NOMO-1 treated with DMSO at 0.1 percent for 48 hours (cell line): ENCODE measurements at regions not wholly inside any gene's neighbourhood (a gene's known extent, or its start where the extent isn't known, plus 50 kb on each side); places are given as distances from the start of the nearest gene placed in this dataset.

ENCODE experiments used
- DNase-seq: peaks from one replicate; lab custom pipeline; 2025; ENCODE audit not compliant: unreplicated experiment; lab: John Stamatoyannopoulos, UW

GRCh38 chr20:11200423-11200822 is 526.6 kb upstream of the JAG1 start:
- DNase-seq, result no peak

GRCh38 chr20:11204926-11205768 is 531.3 kb upstream of the JAG1 start:
- DNase-seq, result peak; percentile 75

GRCh38 chr20:11205769-11206362 is 532.1 kb upstream of the JAG1 start:
- no peak for DNase-seq

- DNase-seq, result no peak
Observed at GRCh38 chr20:11207749-11208502, 534.1 kb upstream of the JAG1 start.

- DNase-seq, result no peak
Observed at GRCh38 chr20:11210611-11211010, 536.8 kb upstream of the JAG1 start.

- no peak for DNase-seq
Observed at GRCh38 chr20:11212272-11212671, 538.5 kb upstream of the JAG1 start.

- no peak for DNase-seq
Observed at GRCh38 chr20:11212902-11213301, 539.1 kb upstream of the JAG1 start.

GRCh38 chr20:11214256-11214840 is 540.5 kb upstream of the JAG1 start:
- no peak for DNase-seq

- DNase-seq, result no peak
Observed at GRCh38 chr20:11216451-11217314, 542.9 kb upstream of the JAG1 start.

- peak; percentile 76 for DNase-seq
Observed at GRCh38 chr20:11217326-11218172, 543.8 kb upstream of the JAG1 start.

- DNase-seq, result no peak
Observed at GRCh38 chr20:11218173-11218680, 544.4 kb upstream of the JAG1 start.

GRCh38 chr20:11219192-11219591 is 545.4 kb upstream of the JAG1 start:
- DNase-seq, result peak; percentile 90

- DNase-seq, result no peak
Observed at GRCh38 chr20:11221046-11221445, 547.2 kb upstream of the JAG1 start.

- peak; percentile 4 for DNase-seq
Observed at GRCh38 chr20:11222243-11222642, 548.4 kb upstream of the JAG1 start.

- no peak for DNase-seq
Observed at GRCh38 chr20:11227602-11228001, 553.8 kb upstream of the JAG1 start.

GRCh38 chr20:11229772-11230171 is 556.0 kb upstream of the JAG1 start:
- DNase-seq, result peak; percentile 56

GRCh38 chr20:11230999-11231398 is 557.2 kb upstream of the JAG1 start:
- DNase-seq, result no peak

GRCh38 chr20:11231742-11232648 is 558.2 kb upstream of the JAG1 start:
- DNase-seq, result no peak
